WERI-Rb-1 (cell line): ENCODE measurements at regions not wholly inside any gene's neighbourhood (a gene's known extent, or its start where the extent isn't known, plus 50 kb on each side); places are given as distances from the start of the nearest gene placed in this dataset.

Source experiments
- DNase-seq: peaks from one replicate; pipeline ENCODE4 v3.0.0-alpha.2; 2020
- H3K27ac ChIP-seq: fragments of 250-450 bp; sonication (Bioruptor Pico); 2 replicates; pipeline ENCODE4 v1.5.1; 2020; ENCODE audit warnings: mild to moderate bottlenecking, moderate library complexity
- H3K27me3 ChIP-seq: fragments of 250-450 bp; sonication (Bioruptor Pico); 2 replicates; pipeline ENCODE4 v1.5.1; 2021; ENCODE audit warnings: mild to moderate bottlenecking, low read depth, moderate library complexity; ENCODE audit not compliant: insufficient read depth, severe bottlenecking
- H3K36me3 ChIP-seq: fragments of 250-450 bp; sonication (Bioruptor Pico); 2 replicates; pipeline ENCODE4 v1.5.1; 2020; ENCODE audit warnings: mild to moderate bottlenecking, moderate library complexity
- H3K4me3 ChIP-seq: 2 replicates; pipeline ENCODE4 v1.5.1; 2011; ENCODE audit warnings: low read depth, mild to moderate bottlenecking, control low read depth, low read length
- H3K9me3 ChIP-seq: fragments of 250-450 bp; sonication (Bioruptor Pico); 2 replicates; pipeline ENCODE4 v1.5.1; 2021; ENCODE audit warnings: mild to moderate bottlenecking, moderate library complexity; ENCODE audit not compliant: severe bottlenecking
- CTCF ChIP-seq: IDR thresholded peaks from 2 replicates; pipeline ENCODE4 v1.5.1; 2011; ENCODE audit warnings: low read depth, mild to moderate bottlenecking, control low read depth, inconsistent platforms, low read length

GRCh38 chr2:117691595-117691994 lies 122.9 kb upstream of the DDX18 start:
- Histone ChIP-seq H3K27ac (no peak overlapping the region), H3K36me3 (no peaks in the 10 kb centered on the region), H3K4me3 (no peak overlapping the region), H3K9me3 (no peaks in the 10 kb centered on the region), H3K27me3 (peaks cover 84% of the 10 kb centered on the region)
- DNase-seq = no peak
- no peak for TF ChIP-seq CTCF

- H3K9me3 ChIP-seq = no peaks in the 10 kb centered on the region
- H3K36me3 ChIP-seq = no peaks in the 10 kb centered on the region
- no peak overlapping the region for H3K4me3 ChIP-seq
- no peak for DNase-seq
- no peak for TF ChIP-seq CTCF
- peaks cover 80% of the 10 kb centered on the region for H3K27me3 ChIP-seq
- no peak overlapping the region for H3K27ac ChIP-seq
Observed at GRCh38 chr2:117692001-117692763, 122.3 kb upstream of the DDX18 start.

GRCh38 chr2:117693154-117693553 lies 121.3 kb upstream of the DDX18 start:
- Histone ChIP-seq H3K27ac (no peak overlapping the region), H3K36me3 (no peaks in the 10 kb centered on the region), H3K27me3 (peaks cover 74% of the 10 kb centered on the region), H3K4me3 (no peak overlapping the region), H3K9me3 (no peaks in the 10 kb centered on the region)
- no peak for TF ChIP-seq CTCF
- no peak for DNase-seq

GRCh38 chr2:117693651-117694050 lies 120.8 kb upstream of the DDX18 start:
- TF ChIP-seq CTCF = no peak
- Histone ChIP-seq H3K27ac (no peak overlapping the region), H3K4me3 (no peak overlapping the region), H3K27me3 (peaks cover 76% of the 10 kb centered on the region), H3K9me3 (no peaks in the 10 kb centered on the region), H3K36me3 (no peaks in the 10 kb centered on the region)
- no peak for DNase-seq

GRCh38 chr2:117698287-117698686 lies 116.2 kb upstream of the DDX18 start:
- Histone ChIP-seq H3K27me3 (peaks cover 79% of the 10 kb centered on the region), H3K9me3 (no peaks in the 10 kb centered on the region), H3K27ac (no peak overlapping the region), H3K4me3 (no peak overlapping the region), H3K36me3 (no peaks in the 10 kb centered on the region)
- DNase-seq = no peak
- no peak for TF ChIP-seq CTCF

GRCh38 chr2:117698819-117699218 lies 115.7 kb upstream of the DDX18 start:
- H3K27me3 ChIP-seq = peaks cover 80% of the 10 kb centered on the region
- no peak overlapping the region for H3K27ac ChIP-seq
- no peak overlapping the region for H3K4me3 ChIP-seq
- no peak for DNase-seq
- H3K36me3 ChIP-seq = no peaks in the 10 kb centered on the region
- no peaks in the 10 kb centered on the region for H3K9me3 ChIP-seq
- TF ChIP-seq CTCF = no peak
